ENCODE measurements at regions not wholly inside any gene's neighbourhood (a gene's known extent, or its start where the extent isn't known, plus 50 kb on each side); places are given as distances from the start of the nearest gene placed in this dataset.

GRCh38 chr1:56397811-56398231 lies 181.5 kb downstream of the PLPP3 start:
- Mint-ChIP-seq H3K27ac (no peak overlapping the region), H3K4me1 (ENCODE audit: low read depth) (no peaks in the 10 kb centered on the region), H3K9me3 (no peaks in the 10 kb centered on the region), H3K27me3 (ENCODE audit: low read depth) (no peaks in the 10 kb centered on the region), H3K36me3 (ENCODE audit: low read depth) (no peaks in the 10 kb centered on the region), H3K4me3 (ENCODE audit: low read depth) (no peak overlapping the region)
- intact Hi-C loops (cut with micrococcal nuclease) = no loop called here
- DNase-seq (ENCODE audit: low spot score) = no peak

DNA sequence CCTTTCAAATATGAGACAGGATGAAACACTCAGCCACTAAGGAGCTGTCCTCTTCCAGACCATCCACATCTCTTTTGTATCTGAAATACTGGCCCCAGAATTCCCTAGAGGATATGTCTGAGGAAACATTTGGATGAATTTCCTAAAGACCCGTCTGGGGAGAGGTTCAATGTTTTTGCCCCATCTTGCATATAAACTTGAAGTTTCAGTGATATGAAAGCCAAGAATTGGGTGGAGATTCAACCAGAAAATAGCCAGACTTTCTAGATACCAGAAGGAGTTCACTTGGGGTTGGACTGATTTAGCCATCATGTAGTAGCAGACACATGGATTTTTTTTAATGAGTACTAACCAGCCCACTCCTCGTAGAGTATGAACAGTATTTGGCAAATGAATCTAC lies 182.0 kb downstream of the PLPP3 start:
- no peak for DNase-seq (ENCODE audit: low spot score)
- Mint-ChIP-seq H3K9me3 (no peaks in the 10 kb centered on the region), H3K4me1 (ENCODE audit: low read depth) (no peaks in the 10 kb centered on the region), H3K36me3 (ENCODE audit: low read depth) (no peaks in the 10 kb centered on the region), H3K4me3 (ENCODE audit: low read depth) (no peak overlapping the region), H3K27me3 (ENCODE audit: low read depth) (no peaks in the 10 kb centered on the region), H3K27ac (no peak overlapping the region)
- intact Hi-C loops (cut with micrococcal nuclease) = no loop called here

GRCh38 chr1:56396581-56396980 lies 182.8 kb downstream of the PLPP3 start:
- Mint-ChIP-seq H3K27me3 (ENCODE audit: low read depth) (no peaks in the 10 kb centered on the region), H3K27ac (no peak overlapping the region), H3K4me1 (ENCODE audit: low read depth) (no peaks in the 10 kb centered on the region), H3K36me3 (ENCODE audit: low read depth) (no peaks in the 10 kb centered on the region), H3K9me3 (no peaks in the 10 kb centered on the region), H3K4me3 (ENCODE audit: low read depth) (no peak overlapping the region)
- no peak for DNase-seq (ENCODE audit: low spot score)
- intact Hi-C loops (cut with micrococcal nuclease) = no loop called here

GRCh38 chr1:56395776-56396175 lies 183.6 kb downstream of the PLPP3 start:
- no peak overlapping the region for H3K4me3 Mint-ChIP-seq (ENCODE audit: low read depth)
- intact Hi-C loops (cut with micrococcal nuclease) = no loop called here
- no peaks in the 10 kb centered on the region for H3K4me1 Mint-ChIP-seq (ENCODE audit: low read depth)
- H3K27me3 Mint-ChIP-seq (ENCODE audit: low read depth) = no peaks in the 10 kb centered on the region
- no peaks in the 10 kb centered on the region for H3K9me3 Mint-ChIP-seq
- H3K27ac Mint-ChIP-seq = no peak overlapping the region
- H3K36me3 Mint-ChIP-seq (ENCODE audit: low read depth) = no peaks in the 10 kb centered on the region
- no peak for DNase-seq (ENCODE audit: low spot score)

- H3K36me3 Mint-ChIP-seq (ENCODE audit: low read depth) = no peaks in the 10 kb centered on the region
- DNase-seq (ENCODE audit: low spot score) = no peak
- H3K4me1 Mint-ChIP-seq (ENCODE audit: low read depth) = no peaks in the 10 kb centered on the region
- intact Hi-C loops (cut with micrococcal nuclease) = no loop called here
- no peaks in the 10 kb centered on the region for H3K9me3 Mint-ChIP-seq
- H3K27me3 Mint-ChIP-seq (ENCODE audit: low read depth) = no peaks in the 10 kb centered on the region
- H3K27ac Mint-ChIP-seq = no peak overlapping the region
- no peak overlapping the region for H3K4me3 Mint-ChIP-seq (ENCODE audit: low read depth)
These were observed 185.1 kb downstream of the PLPP3 start for GRCh38 chr1:56394298-56394697.

GRCh38 chr1:56390934-56391731 lies 188.2 kb downstream of the PLPP3 start:
- no peaks in the 10 kb centered on the region for H3K36me3 Mint-ChIP-seq (ENCODE audit: low read depth)
- H3K27me3 Mint-ChIP-seq (ENCODE audit: low read depth) = no peaks in the 10 kb centered on the region
- DNase-seq (ENCODE audit: low spot score) = no peak
- intact Hi-C loops (cut with micrococcal nuclease) = no loop called here
- H3K27ac Mint-ChIP-seq = no peak overlapping the region
- no peak overlapping the region for H3K4me3 Mint-ChIP-seq (ENCODE audit: low read depth)
- H3K4me1 Mint-ChIP-seq (ENCODE audit: low read depth) = no peaks in the 10 kb centered on the region
- H3K9me3 Mint-ChIP-seq = no peaks in the 10 kb centered on the region

GRCh38 chr1:56390232-56390867 lies 189.0 kb downstream of the PLPP3 start:
- Mint-ChIP-seq H3K36me3 (ENCODE audit: low read depth) (no peaks in the 10 kb centered on the region), H3K4me1 (ENCODE audit: low read depth) (no peaks in the 10 kb centered on the region), H3K27ac (no peak overlapping the region), H3K9me3 (no peaks in the 10 kb centered on the region), H3K4me3 (ENCODE audit: low read depth) (no peak overlapping the region), H3K27me3 (ENCODE audit: low read depth) (no peaks in the 10 kb centered on the region)
- DNase-seq (ENCODE audit: low spot score) = no peak
- intact Hi-C loops (cut with micrococcal nuclease) = no loop called here

GRCh38 chr1:56389813-56390212 lies 189.6 kb downstream of the PLPP3 start:
- Mint-ChIP-seq H3K36me3 (ENCODE audit: low read depth) (no peaks in the 10 kb centered on the region), H3K9me3 (no peaks in the 10 kb centered on the region), H3K4me1 (ENCODE audit: low read depth) (no peaks in the 10 kb centered on the region), H3K27ac (no peak overlapping the region), H3K27me3 (ENCODE audit: low read depth) (no peaks in the 10 kb centered on the region), H3K4me3 (ENCODE audit: low read depth) (no peak overlapping the region)
- DNase-seq (ENCODE audit: low spot score) = no peak
- intact Hi-C loops (cut with micrococcal nuclease) = no loop called here

GRCh38 chr1:56387071-56387740 lies 192.2 kb downstream of the PLPP3 start:
- Mint-ChIP-seq H3K4me1 (ENCODE audit: low read depth) (no peaks in the 10 kb centered on the region), H3K27me3 (ENCODE audit: low read depth) (no peaks in the 10 kb centered on the region), H3K27ac (no peak overlapping the region), H3K4me3 (ENCODE audit: low read depth) (no peak overlapping the region), H3K36me3 (ENCODE audit: low read depth) (no peaks in the 10 kb centered on the region), H3K9me3 (no peaks in the 10 kb centered on the region)
- intact Hi-C loops (cut with micrococcal nuclease) = no loop called here
- no peak for DNase-seq (ENCODE audit: low spot score)

DNA sequence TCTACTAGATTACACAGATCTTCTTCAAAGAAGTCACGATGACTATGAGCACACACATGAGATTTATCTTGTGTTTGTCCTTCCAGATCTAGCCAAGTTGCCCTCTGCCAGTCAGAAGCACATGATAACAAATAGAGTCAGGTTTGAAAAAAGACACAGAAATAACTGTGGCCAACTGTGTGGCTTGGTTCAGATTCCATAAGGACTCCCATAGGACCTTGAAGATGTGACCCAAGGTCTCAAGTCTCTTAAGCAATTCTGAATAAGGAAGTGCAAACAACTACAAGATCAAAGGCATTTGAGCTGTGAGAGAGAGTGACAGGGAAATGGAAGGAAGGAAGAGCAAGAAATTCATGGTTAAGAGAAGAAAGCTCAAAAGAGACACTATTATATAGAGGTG lies 194.0 kb downstream of the PLPP3 start:
- no peaks in the 10 kb centered on the region for H3K4me1 Mint-ChIP-seq (ENCODE audit: low read depth)
- DNase-seq (ENCODE audit: low spot score) = no peak
- no peaks in the 10 kb centered on the region for H3K27me3 Mint-ChIP-seq (ENCODE audit: low read depth)
- no peak overlapping the region for H3K27ac Mint-ChIP-seq
- no peaks in the 10 kb centered on the region for H3K9me3 Mint-ChIP-seq
- H3K36me3 Mint-ChIP-seq (ENCODE audit: low read depth) = no peaks in the 10 kb centered on the region
- intact Hi-C loops (cut with micrococcal nuclease) = no loop called here
- H3K4me3 Mint-ChIP-seq (ENCODE audit: low read depth) = no peak overlapping the region

DNA sequence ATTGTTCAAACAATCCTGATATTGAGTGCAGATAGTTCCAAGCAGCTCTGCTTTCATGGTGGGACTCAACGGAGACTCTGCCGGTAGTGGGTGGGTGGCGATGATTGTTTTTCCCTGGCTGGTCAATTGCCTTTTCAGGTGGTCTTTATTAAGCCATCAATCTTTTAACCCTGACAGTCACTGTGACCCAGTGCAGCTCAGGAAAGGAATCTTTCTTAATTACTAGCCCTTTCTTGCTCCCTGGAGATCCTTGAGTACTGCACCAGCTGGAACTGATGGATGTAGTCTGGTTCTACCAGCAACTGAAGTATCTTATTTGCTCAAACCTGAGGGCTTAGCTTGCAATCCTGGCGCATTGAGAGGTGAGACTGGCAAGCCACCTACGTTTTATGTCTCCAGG lies 196.4 kb downstream of the PLPP3 start:
- intact Hi-C loops (cut with micrococcal nuclease) = no loop called here
- H3K4me1 Mint-ChIP-seq (ENCODE audit: low read depth) = no peaks in the 10 kb centered on the region
- no peak overlapping the region for H3K4me3 Mint-ChIP-seq (ENCODE audit: low read depth)
- DNase-seq (ENCODE audit: low spot score) = no peak
- H3K36me3 Mint-ChIP-seq (ENCODE audit: low read depth) = no peaks in the 10 kb centered on the region
- H3K27ac Mint-ChIP-seq = no peak overlapping the region
- no peaks in the 10 kb centered on the region for H3K27me3 Mint-ChIP-seq (ENCODE audit: low read depth)
- H3K9me3 Mint-ChIP-seq = no peaks in the 10 kb centered on the region

DNA sequence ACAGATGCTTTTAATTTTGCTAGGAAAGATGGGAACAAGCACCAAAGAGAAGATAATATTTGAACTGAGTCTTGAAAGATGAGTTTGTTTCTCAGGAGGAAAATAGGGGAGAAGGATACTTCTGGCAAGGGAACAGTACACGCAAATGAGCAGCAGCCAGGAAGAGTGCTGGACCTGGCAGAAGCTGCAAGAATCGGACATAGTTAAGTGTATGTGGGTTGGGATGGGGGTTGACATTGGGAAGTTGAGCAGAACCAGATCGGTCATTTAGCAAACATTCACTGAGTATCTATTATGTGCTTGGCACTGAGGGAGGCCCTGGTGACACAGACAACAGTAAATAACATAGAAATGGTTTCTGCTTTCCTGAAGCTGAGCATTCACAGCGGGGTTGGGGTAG lies 198.8 kb downstream of the PLPP3 start:
- Mint-ChIP-seq H3K4me3 (ENCODE audit: low read depth) (no peak overlapping the region), H3K4me1 (ENCODE audit: low read depth) (no peaks in the 10 kb centered on the region), H3K27ac (no peak overlapping the region), H3K36me3 (ENCODE audit: low read depth) (no peaks in the 10 kb centered on the region), H3K27me3 (ENCODE audit: low read depth) (no peaks in the 10 kb centered on the region), H3K9me3 (no peaks in the 10 kb centered on the region)
- no peak for DNase-seq (ENCODE audit: low spot score)
- intact Hi-C loops (cut with micrococcal nuclease) = no loop called here

DNA sequence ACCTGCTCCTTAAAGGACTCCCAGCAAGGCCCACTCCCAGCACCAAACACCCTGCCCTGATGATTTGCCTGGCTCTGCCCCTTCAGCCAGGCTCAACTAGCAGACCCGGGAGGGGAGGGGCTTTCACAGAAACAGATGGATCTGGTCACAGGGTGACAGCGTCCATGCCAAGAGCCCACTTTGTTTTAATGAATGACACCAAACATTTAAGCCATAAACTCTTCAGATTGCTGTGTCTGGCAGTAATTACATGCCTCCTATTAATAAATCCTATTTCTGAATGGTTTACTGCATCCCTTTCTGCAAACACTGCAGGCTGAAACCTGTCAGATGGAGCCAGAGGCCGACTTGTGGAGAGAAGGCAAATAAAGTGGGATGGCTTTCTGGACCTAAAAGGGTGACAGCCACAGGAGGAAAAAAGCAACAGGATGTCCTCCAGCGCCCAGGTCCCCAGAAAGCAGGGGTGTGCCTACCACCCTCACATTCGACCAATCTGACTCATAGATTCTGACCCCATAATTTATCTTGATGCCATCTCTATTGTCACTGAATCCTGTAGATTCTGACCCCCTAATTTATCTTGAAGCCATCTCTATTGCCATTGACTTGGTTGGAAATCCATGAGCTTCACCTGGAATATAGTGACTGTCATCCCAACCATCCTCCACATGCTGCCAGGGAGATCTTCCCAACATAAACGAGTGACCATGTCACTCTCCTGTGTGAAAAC lies 200.9 kb downstream of the PLPP3 start:
- no peak for DNase-seq (ENCODE audit: low spot score)
- Mint-ChIP-seq H3K27ac (no peak overlapping the region), H3K36me3 (ENCODE audit: low read depth) (no peaks in the 10 kb centered on the region), H3K4me3 (ENCODE audit: low read depth) (no peak overlapping the region), H3K27me3 (ENCODE audit: low read depth) (no peaks in the 10 kb centered on the region), H3K9me3 (no peaks in the 10 kb centered on the region), H3K4me1 (ENCODE audit: low read depth) (no peaks in the 10 kb centered on the region)
- intact Hi-C loops (cut with micrococcal nuclease) = no loop called here
